ENCODE measurements at regions not wholly inside any gene's neighbourhood (a gene's known extent, or its start where the extent isn't known, plus 50 kb on each side); places are given as distances from the start of the nearest gene placed in this dataset.

DNA sequence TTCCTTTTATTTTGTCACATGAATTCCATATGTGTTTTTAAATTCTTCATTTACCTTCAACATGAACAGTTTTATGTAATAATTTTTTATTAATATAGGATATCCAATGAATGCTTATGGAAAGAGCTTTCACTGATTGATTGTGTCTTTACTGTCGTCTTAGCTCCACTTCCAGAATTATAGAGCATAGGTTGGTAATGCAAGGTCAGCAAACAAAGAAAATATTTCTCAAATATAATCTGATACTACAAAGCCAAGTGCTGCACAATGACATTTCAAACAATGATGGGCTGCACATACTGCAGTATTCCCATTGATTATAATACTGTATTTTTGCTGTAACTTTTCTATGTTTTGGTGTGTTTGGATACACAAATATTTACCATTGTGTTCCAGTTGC lies 275.7 kb upstream of the RSPO3 start:
- H3K36me3 ChIP-seq (ENCODE audit: insufficient read depth, low read length) = no peaks in the 10 kb centered on the region
- H3K4me1 ChIP-seq (ENCODE audit: insufficient read depth, low read length, severe bottlenecking) = no peaks in the 10 kb centered on the region
- H3F3A ChIP-seq (ENCODE audit: insufficient read depth, low read length) = no peaks in the 10 kb centered on the region
- no peaks in the 10 kb centered on the region for H4K20me1 ChIP-seq (ENCODE audit: insufficient read depth, low read length)
- no peak overlapping the region for H3K27ac ChIP-seq (ENCODE audit: low read depth, low read length, poor library complexity, severe bottlenecking)
- H3K9ac ChIP-seq (ENCODE audit: low read length) = no peak overlapping the region
- no peaks in the 10 kb centered on the region for H3K27me3 ChIP-seq (ENCODE audit: insufficient read depth, low read length)
- H3K4me2 ChIP-seq (ENCODE audit: low read length) = no peak overlapping the region
- H3K79me2 ChIP-seq (ENCODE audit: insufficient read depth, low read length) = no peaks in the 10 kb centered on the region
- no peak overlapping the region for H2AFZ ChIP-seq (ENCODE audit: low read length)
- no peak overlapping the region for H3K4me3 ChIP-seq (ENCODE audit: low read depth, low read length, poor library complexity, severe bottlenecking)
- no peaks in the 10 kb centered on the region for H3K9me2 ChIP-seq (ENCODE audit: low read depth, low read length)
- no peaks in the 10 kb centered on the region for H3K9me3 ChIP-seq (ENCODE audit: low read length)
- TF ChIP-seq, protein P1, sequence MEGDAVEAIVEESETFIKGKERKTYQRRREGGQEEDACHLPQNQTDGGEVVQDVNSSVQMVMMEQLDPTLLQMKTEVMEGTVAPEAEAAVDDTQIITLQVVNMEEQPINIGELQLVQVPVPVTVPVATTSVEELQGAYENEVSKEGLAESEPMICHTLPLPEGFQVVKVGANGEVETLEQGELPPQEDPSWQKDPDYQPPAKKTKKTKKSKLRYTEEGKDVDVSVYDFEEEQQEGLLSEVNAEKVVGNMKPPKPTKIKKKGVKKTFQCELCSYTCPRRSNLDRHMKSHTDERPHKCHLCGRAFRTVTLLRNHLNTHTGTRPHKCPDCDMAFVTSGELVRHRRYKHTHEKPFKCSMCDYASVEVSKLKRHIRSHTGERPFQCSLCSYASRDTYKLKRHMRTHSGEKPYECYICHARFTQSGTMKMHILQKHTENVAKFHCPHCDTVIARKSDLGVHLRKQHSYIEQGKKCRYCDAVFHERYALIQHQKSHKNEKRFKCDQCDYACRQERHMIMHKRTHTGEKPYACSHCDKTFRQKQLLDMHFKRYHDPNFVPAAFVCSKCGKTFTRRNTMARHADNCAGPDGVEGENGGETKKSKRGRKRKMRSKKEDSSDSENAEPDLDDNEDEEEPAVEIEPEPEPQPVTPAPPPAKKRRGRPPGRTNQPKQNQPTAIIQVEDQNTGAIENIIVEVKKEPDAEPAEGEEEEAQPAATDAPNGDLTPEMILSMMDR (IDR thresholded peaks at IDR 0.05; ENCODE audit: low read length) = no peak
- no peak for TF ChIP-seq EZH2 (IDR thresholded peaks at IDR 0.05; ENCODE audit: borderline replicate concordance, low read length)

DNA sequence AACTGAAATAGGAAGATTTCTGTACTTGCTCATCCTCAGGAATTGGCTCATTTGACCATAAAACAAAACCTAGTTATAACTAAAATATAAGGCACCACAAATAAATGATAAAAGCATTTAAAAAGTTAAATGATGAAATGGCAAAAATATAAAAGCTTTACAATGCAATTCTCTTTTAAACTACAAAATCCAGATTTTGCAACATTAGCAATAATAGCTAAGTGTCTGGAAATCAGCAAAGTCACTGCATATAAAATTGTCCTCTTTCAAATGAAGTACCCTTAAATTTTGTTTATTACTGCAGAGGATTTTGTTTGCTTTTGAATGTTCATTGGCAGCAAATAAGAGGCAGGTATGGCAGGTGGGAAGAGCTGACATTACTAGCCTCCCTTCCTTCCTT lies 270.4 kb upstream of the RSPO3 start:
- Histone ChIP-seq H3K9me3 (ENCODE audit: low read length) (no peaks in the 10 kb centered on the region), H3K36me3 (ENCODE audit: insufficient read depth, low read length) (no peaks in the 10 kb centered on the region), H3K9me2 (ENCODE audit: low read depth, low read length) (no peaks in the 10 kb centered on the region), H3K4me2 (ENCODE audit: low read length) (no peak overlapping the region), H3F3A (ENCODE audit: insufficient read depth, low read length) (no peaks in the 10 kb centered on the region), H3K4me1 (ENCODE audit: insufficient read depth, low read length, severe bottlenecking) (no peaks in the 10 kb centered on the region), H3K27me3 (ENCODE audit: insufficient read depth, low read length) (no peaks in the 10 kb centered on the region), H2AFZ (ENCODE audit: low read length) (no peak overlapping the region), H3K79me2 (ENCODE audit: insufficient read depth, low read length) (no peaks in the 10 kb centered on the region), H4K20me1 (ENCODE audit: insufficient read depth, low read length) (no peaks in the 10 kb centered on the region), H3K4me3 (ENCODE audit: low read depth, low read length, poor library complexity, severe bottlenecking) (no peak overlapping the region), H3K9ac (ENCODE audit: low read length) (no peak overlapping the region), H3K27ac (ENCODE audit: low read depth, low read length, poor library complexity, severe bottlenecking) (no peak overlapping the region)
- TF ChIP-seq, protein P1 (IDR thresholded peaks at IDR 0.05; ENCODE audit: low read length) = no peak
- no peak for TF ChIP-seq EZH2 (IDR thresholded peaks at IDR 0.05; ENCODE audit: borderline replicate concordance, low read length)

DNA sequence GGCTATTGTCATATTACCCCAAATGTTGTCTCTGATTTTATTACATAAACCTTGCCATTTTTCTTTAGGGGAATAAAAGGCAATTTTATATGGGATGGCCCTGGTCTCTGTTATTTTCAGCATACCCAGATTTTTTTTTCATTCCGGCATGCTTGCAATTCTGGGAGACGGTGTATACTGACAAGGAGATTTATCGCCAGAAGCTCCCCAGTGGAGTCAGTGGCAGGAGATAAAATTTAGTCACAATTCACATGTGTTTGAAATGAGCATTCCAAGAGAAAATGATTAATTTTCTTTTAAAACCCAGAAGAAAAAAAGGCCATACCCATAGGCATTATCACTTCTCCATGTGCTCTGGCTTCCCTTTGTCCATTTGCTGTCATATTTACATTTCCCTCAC lies 250.8 kb upstream of the RSPO3 start:
- H3K27ac ChIP-seq (ENCODE audit: low read depth, low read length, poor library complexity, severe bottlenecking) = no peak overlapping the region
- H3K9me2 ChIP-seq (ENCODE audit: low read depth, low read length) = no peaks in the 10 kb centered on the region
- H3K36me3 ChIP-seq (ENCODE audit: insufficient read depth, low read length) = no peaks in the 10 kb centered on the region
- no peak overlapping the region for H3K4me2 ChIP-seq (ENCODE audit: low read length)
- no peaks in the 10 kb centered on the region for H3K79me2 ChIP-seq (ENCODE audit: insufficient read depth, low read length)
- no peaks in the 10 kb centered on the region for H3K27me3 ChIP-seq (ENCODE audit: insufficient read depth, low read length)
- H3K9ac ChIP-seq (ENCODE audit: low read length) = no peak overlapping the region
- no peak overlapping the region for H2AFZ ChIP-seq (ENCODE audit: low read length)
- no peaks in the 10 kb centered on the region for H3K4me1 ChIP-seq (ENCODE audit: insufficient read depth, low read length, severe bottlenecking)
- no peak overlapping the region for H3K4me3 ChIP-seq (ENCODE audit: low read depth, low read length, poor library complexity, severe bottlenecking)
- H3F3A ChIP-seq (ENCODE audit: insufficient read depth, low read length) = no peaks in the 10 kb centered on the region
- no peaks in the 10 kb centered on the region for H3K9me3 ChIP-seq (ENCODE audit: low read length)
- H4K20me1 ChIP-seq (ENCODE audit: insufficient read depth, low read length) = no peaks in the 10 kb centered on the region
- TF ChIP-seq EZH2 (IDR thresholded peaks at IDR 0.05; ENCODE audit: borderline replicate concordance, low read length) = no peak
- TF ChIP-seq, protein P1 (IDR thresholded peaks at IDR 0.05; ENCODE audit: low read length) = no peak

All from OCI-LY1 (cell line).